ENCODE measurements at regions not wholly inside any gene's neighbourhood (a gene's known extent, or its start where the extent isn't known, plus 50 kb on each side); places are given as distances from the start of the nearest gene placed in this dataset.
A peak's percentile ranks its signal among the peaks of the same experiment; 100 is the strongest.

DNA sequence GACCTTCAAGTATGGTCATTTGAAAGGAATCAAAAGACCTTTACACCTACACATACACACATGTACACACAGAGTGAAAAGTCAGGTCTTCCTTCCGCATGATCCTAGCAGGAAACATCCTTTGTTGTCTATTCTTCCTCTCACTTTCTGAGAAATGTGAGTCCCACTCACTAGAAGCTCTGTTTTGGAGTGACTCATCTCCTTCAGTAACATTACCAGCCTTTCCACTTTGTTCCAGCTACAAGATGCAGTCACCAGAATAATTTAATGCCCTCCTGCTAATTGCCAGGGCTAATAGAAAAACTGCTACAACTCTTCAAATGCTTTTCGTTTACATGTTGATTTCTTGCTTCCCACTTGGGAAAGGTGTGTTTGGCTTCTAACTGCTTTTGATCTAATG is 417.3 kb downstream of the RASEF start:
- ChIA-PET CTCF (no interaction called here), POLR2A (no interaction called here)
- H3K9me3 ChIP-seq (ENCODE audit: control insufficient read depth, insufficient read depth, low read depth, low read length), result no peaks in the 10 kb centered on the region
- no peak overlapping the region for H3K4me3 ChIP-seq (ENCODE audit: low read depth, low read length)
- no peaks in the 10 kb centered on the region for H3K4me1 ChIP-seq (ENCODE audit: control insufficient read depth, insufficient read depth, low read length)
- H3K27ac ChIP-seq (ENCODE audit: extremely low read depth, low read depth, low read length), result no peak overlapping the region
- TF ChIP-seq ZNF302 (tag by site-specific recombination; IDR thresholded peaks at IDR 0.05; ENCODE audit: low read depth), result no peak
- TF ChIP-seq KLF1 (tag by site-specific recombination; IDR thresholded peaks at IDR 0.05), result no peak
- no peak for TF ChIP-seq ZNF701 (tag by site-specific recombination; IDR thresholded peaks at IDR 0.05)
- TF ChIP-seq, protein P1, sequence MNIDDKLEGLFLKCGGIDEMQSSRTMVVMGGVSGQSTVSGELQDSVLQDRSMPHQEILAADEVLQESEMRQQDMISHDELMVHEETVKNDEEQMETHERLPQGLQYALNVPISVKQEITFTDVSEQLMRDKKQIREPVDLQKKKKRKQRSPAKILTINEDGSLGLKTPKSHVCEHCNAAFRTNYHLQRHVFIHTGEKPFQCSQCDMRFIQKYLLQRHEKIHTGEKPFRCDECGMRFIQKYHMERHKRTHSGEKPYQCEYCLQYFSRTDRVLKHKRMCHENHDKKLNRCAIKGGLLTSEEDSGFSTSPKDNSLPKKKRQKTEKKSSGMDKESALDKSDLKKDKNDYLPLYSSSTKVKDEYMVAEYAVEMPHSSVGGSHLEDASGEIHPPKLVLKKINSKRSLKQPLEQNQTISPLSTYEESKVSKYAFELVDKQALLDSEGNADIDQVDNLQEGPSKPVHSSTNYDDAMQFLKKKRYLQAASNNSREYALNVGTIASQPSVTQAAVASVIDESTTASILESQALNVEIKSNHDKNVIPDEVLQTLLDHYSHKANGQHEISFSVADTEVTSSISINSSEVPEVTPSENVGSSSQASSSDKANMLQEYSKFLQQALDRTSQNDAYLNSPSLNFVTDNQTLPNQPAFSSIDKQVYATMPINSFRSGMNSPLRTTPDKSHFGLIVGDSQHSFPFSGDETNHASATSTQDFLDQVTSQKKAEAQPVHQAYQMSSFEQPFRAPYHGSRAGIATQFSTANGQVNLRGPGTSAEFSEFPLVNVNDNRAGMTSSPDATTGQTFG (tag by site-specific recombination; IDR thresholded peaks at IDR 0.05; ENCODE audit: borderline replicate concordance), result no peak
- no peak for TF ChIP-seq SCRT2 (tag by site-specific recombination; IDR thresholded peaks at IDR 0.05)
- no peak for TF ChIP-seq SP3 (tag by site-specific recombination; IDR thresholded peaks at IDR 0.05)
- TF ChIP-seq HOXA7 (CRISPR knock-in tag; IDR thresholded peaks at IDR 0.05; ENCODE audit: borderline replicate concordance), result no peak
- TF ChIP-seq ZBTB21 (tag by site-specific recombination; IDR thresholded peaks at IDR 0.05), result no peak
- H3K36me3 ChIP-seq (ENCODE audit: control insufficient read depth in 2 of 2, insufficient read depth in 1 of 2, low read length in 2 of 2), result no peaks in the 10 kb centered on the region

- Histone ChIP-seq H3K4me1 (ENCODE audit: control insufficient read depth, insufficient read depth, low read length) (no peaks in the 10 kb centered on the region), H3K9me3 (ENCODE audit: control insufficient read depth, insufficient read depth, low read depth, low read length) (no peaks in the 10 kb centered on the region), H3K36me3 (ENCODE audit: control insufficient read depth in 2 of 2, insufficient read depth in 1 of 2, low read length in 2 of 2) (no peaks in the 10 kb centered on the region), H3K4me3 (ENCODE audit: low read depth, low read length) (no peak overlapping the region), H3K27ac (ENCODE audit: extremely low read depth, low read depth, low read length) (no peak overlapping the region)
- ChIA-PET POLR2A (no interaction called here), CTCF (interaction anchor here (0.6 to 0.7 kb wide), 2 partner anchors 150 to 966 kb away, joined by 3 read pairs; no protein-coding TSS in a partner anchor)
- TF ChIP-seq ZNF223 (tag by site-specific recombination; IDR thresholded peaks at IDR 0.05), result no peak
- TF ChIP-seq HOXD13 (CRISPR knock-in tag; IDR thresholded peaks at IDR 0.05; ENCODE audit: borderline replicate concordance), result no peak
- peak; percentile 96 for TF ChIP-seq SETDB1 (IDR thresholded peaks at IDR 0.05; ENCODE audit: insufficient read length, low read length)
- TF ChIP-seq, protein P2, sequence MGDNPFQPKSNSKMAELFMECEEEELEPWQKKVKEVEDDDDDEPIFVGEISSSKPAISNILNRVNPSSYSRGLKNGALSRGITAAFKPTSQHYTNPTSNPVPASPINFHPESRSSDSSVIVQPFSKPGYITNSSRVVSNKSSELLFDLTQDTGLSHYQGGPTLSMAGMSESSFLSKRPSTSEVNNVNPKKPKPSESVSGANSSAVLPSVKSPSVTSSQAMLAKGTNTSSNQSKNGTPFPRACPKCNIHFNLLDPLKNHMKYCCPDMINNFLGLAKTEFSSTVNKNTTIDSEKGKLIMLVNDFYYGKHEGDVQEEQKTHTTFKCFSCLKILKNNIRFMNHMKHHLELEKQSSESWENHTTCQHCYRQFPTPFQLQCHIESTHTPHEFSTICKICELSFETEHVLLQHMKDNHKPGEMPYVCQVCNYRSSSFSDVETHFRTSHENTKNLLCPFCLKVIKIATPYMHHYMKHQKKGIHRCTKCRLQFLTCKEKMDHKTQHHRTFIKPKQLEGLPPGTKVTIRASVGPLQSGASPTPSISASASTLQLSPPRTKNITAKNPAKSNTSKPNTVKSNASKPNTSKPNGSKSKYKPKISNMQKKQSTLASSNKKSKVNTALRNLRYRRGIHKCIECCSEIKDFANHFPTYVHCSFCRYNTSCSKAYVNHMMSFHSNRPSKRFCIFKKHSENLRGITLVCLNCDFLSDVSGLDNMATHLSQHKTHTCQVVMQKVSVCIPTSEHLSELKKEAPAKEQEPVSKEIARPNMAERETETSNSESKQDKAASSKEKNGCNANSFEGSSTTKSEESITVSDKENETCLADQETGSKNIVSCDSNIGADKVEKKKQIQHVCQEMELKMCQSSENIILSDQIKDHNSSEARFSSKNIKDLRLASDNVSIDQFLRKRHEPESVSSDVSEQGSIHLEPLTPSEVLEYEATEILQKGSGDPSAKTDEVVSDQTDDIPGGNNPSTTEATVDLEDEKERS (tag by site-specific recombination; IDR thresholded peaks at IDR 0.05), result no peak
- no peak for TF ChIP-seq SP3 (tag by site-specific recombination; IDR thresholded peaks at IDR 0.05)
These were observed 412.6 kb downstream of the RASEF start for GRCh38 chr9:82650368-82650767.

GRCh38 chr9:82651474-82651873 is 411.5 kb downstream of the RASEF start:
- H3K9me3 ChIP-seq (ENCODE audit: control insufficient read depth, insufficient read depth, low read depth, low read length), result no peaks in the 10 kb centered on the region
- no peak overlapping the region for H3K27ac ChIP-seq (ENCODE audit: extremely low read depth, low read depth, low read length)
- no peaks in the 10 kb centered on the region for H3K36me3 ChIP-seq (ENCODE audit: control insufficient read depth in 2 of 2, insufficient read depth in 1 of 2, low read length in 2 of 2)
- no peaks in the 10 kb centered on the region for H3K4me1 ChIP-seq (ENCODE audit: control insufficient read depth, insufficient read depth, low read length)
- POLR2A ChIA-PET, result no interaction called here
- H3K4me3 ChIP-seq (ENCODE audit: low read depth, low read length), result no peak overlapping the region
- CTCF ChIA-PET, result no interaction called here
- TF ChIP-seq ZNF544 (tag by site-specific recombination; IDR thresholded peaks at IDR 0.05) (no peak), ZNF747 (tag by site-specific recombination; IDR thresholded peaks at IDR 0.05) (no peak), ZNF350 (tag by site-specific recombination; IDR thresholded peaks at IDR 0.05) (no peak), ZNF621 (tag by site-specific recombination; IDR thresholded peaks at IDR 0.05) (no peak), MYNN (tag by site-specific recombination; IDR thresholded peaks at IDR 0.05; ENCODE audit: borderline replicate concordance) (no peak), ZSCAN16 (tag by site-specific recombination; IDR thresholded peaks at IDR 0.05) (no peak), ZNF501 (tag by site-specific recombination; IDR thresholded peaks at IDR 0.05) (no peak)
- TF ChIP-seq, protein P3, sequence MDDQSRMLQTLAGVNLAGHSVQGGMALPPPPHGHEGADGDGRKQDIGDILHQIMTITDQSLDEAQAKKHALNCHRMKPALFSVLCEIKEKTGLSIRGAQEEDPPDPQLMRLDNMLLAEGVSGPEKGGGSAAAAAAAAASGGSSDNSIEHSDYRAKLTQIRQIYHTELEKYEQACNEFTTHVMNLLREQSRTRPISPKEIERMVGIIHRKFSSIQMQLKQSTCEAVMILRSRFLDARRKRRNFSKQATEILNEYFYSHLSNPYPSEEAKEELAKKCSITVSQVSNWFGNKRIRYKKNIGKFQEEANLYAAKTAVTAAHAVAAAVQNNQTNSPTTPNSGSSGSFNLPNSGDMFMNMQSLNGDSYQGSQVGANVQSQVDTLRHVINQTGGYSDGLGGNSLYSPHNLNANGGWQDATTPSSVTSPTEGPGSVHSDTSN (CRISPR knock-in tag; IDR thresholded peaks at IDR 0.05), result no peak
- TF ChIP-seq, protein P4, sequence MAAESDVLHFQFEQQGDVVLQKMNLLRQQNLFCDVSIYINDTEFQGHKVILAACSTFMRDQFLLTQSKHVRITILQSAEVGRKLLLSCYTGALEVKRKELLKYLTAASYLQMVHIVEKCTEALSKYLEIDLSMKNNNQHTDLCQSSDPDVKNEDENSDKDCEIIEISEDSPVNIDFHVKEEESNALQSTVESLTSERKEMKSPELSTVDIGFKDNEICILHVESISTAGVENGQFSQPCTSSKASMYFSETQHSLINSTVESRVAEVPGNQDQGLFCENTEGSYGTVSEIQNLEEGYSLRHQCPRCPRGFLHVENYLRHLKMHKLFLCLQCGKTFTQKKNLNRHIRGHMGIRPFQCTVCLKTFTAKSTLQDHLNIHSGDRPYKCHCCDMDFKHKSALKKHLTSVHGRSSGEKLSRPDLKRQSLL (tag by site-specific recombination; IDR thresholded peaks at IDR 0.05), result no peak
